Breast epithelium (tissue), 3 donors: ENCODE measurements at regions not wholly inside any gene's neighbourhood (a gene's known extent, or its start where the extent isn't known, plus 50 kb on each side); places are given as distances from the start of the nearest gene placed in this dataset.

Source experiments
- POLR2A ChIP-seq: fragments of 450-650 bp; IDR thresholded peaks from one replicate; pipeline ENCODE4 v1.6.1; 2016; ENCODE audit warnings: antibody characterized with exemption, mild to moderate bottlenecking, moderate library complexity
- POLR2AphosphoS5 ChIP-seq, 3 donors: sonication (generic); formaldehyde crosslinking; IDR thresholded peaks; one replicate each; pipeline ENCODE4 v1.6.1; 2017; ENCODE audit warnings: antibody characterized with exemption in 3 of 3
- TF ChIP-seq, protein P1 (sequence below), 3 donors: fragments of 450-650 bp; IDR thresholded peaks; one replicate each; pipeline ENCODE4 v1.5.1; 2016 to 2017; ENCODE audit warnings: antibody characterized with exemption in 3 of 3, mild to moderate bottlenecking in 3 of 3, moderate library complexity in 3 of 3

DNA sequence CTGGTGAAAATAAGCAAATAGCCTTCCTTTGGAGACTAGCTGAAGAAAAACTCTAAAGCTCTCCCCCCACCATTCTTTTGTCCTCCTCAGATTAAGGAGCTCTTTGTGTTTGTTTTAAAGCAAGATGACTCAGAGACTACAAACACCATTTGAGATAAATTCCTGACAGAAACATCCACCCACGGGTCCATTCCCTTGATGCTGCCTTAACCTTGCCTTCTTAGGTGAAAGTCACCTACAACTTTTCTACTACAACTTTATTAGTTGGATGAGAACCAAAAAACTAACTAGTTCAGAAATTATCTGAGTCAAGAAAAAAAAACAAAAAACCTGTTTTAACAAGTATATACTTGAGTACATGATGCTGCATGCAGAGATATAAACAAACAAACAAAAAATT is 831.1 kb downstream of the NR2F1-AS1 start:
- TF ChIP-seq, protein P1, sequence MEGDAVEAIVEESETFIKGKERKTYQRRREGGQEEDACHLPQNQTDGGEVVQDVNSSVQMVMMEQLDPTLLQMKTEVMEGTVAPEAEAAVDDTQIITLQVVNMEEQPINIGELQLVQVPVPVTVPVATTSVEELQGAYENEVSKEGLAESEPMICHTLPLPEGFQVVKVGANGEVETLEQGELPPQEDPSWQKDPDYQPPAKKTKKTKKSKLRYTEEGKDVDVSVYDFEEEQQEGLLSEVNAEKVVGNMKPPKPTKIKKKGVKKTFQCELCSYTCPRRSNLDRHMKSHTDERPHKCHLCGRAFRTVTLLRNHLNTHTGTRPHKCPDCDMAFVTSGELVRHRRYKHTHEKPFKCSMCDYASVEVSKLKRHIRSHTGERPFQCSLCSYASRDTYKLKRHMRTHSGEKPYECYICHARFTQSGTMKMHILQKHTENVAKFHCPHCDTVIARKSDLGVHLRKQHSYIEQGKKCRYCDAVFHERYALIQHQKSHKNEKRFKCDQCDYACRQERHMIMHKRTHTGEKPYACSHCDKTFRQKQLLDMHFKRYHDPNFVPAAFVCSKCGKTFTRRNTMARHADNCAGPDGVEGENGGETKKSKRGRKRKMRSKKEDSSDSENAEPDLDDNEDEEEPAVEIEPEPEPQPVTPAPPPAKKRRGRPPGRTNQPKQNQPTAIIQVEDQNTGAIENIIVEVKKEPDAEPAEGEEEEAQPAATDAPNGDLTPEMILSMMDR (IDR thresholded peaks at IDR 0.05) = no peak
- TF ChIP-seq POLR2A (no peak), POLR2AphosphoS5 (IDR thresholded peaks at IDR 0.05) (no peak)
